Midbrain (tissue), 1 donor: ENCODE measurements at regions not wholly inside any gene's neighbourhood (a gene's known extent, or its start where the extent isn't known, plus 50 kb on each side); places are given as distances from the start of the nearest gene placed in this dataset.

ENCODE experiments used
- DNase-seq: peaks from one replicate; lab custom pipeline; 2025; lab: John Stamatoyannopoulos, UW

DNA sequence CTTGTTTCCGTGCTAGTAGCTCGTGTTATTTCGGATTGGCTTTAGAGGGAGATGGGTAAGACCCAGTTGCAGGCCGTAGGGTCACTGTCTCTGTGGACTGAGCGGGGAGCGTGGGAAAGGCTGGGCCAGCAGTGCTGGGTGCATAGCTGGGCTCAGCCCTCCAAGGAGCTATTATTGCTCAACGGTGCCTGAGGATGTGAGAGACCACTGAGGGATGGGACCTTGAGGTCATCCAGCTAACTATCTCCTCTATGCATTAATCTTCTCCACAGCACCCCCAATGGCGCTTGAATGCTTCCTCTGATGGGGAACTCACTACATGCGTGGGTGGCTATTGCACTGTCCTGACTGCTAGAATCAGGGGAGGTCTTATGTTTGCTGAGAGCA is 126.1 kb upstream of the FOXF1 start:
- no peak for DNase-seq

DNA sequence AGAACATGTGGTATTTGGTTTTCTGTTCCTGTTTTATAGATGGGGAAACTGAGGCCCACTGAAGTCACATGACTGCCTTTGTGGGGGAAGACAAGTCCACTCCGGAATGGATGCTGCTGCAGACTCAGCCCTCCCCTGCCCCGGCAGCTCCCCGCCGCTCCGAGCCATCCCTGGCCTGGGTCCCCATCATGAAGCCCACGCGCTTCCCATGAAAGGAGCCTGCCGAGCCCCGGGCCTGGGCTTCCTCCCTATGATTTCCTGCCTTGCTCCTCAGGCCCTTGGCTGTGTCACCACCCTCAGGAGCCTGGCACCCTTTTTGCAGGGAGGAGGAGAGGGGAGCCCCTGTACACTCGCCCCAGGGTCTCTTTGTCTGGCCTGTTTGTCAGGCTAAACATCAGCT is 125.3 kb upstream of the FOXF1 start:
- DNase-seq, result no peak

DNA sequence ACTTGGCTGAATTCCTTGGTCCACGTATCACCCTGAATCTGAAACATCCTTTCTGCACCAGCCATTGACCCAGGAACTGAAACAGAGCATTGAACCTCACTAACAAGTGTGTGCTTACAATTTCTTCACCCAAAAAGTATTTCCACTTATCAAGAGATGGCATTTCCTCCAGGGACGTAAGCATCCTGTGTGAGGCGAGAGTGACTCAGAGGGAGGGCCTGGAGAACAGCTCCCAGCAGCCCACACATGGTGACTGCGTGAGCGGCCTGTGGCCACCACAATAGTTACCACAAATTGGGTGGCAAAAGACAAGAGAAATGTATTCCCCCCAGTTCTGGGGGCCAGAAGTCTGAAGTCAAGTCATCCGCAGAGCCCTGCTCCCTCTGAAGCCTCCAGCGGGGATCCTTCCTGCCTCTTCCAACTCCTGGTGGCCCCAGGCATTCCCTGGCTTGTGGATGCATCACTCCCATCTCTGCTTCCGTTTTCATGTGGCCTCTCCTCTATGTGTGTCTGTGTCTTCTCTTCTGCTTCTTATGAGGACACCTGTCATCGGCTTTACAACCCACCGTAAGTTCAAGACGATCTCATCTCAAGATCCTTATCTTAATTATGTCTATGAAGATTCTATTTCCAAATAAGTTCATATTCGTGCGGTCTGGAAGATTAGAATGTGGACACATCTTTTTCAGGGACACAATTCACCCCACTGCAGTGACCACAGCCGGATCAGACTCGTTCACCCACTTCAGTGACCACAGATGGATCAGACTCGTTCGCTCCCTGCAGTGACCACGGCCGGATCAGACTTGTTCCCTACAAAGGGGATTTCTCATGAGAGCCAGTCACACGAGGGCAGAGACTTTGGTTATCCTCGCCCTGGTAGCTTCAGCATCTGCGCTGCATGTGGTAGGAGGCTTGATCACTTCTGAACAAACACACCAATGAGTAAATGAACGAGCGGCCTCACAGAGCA is 122.6 kb upstream of the FOXF1 start:
- no peak for DNase-seq

DNA sequence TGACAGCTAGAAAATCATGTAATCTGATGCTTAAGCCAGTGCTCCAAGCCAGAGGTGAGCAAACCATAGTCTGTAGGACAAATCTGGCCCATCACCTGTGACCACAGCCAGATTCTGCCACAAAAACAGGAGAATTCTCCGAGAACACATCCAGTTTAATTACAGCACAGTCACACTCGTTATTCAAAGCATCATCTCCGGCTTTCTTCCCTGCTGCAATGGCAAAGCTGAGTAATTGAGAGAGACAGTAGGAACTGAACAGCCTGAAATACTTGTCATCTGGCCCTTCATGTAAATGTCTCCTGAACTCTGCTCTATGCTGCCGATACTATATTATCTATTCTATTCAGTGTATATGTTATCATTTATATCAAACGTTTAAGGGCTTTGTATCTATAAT is 121.4 kb upstream of the FOXF1 start:
- no peak for DNase-seq

DNA sequence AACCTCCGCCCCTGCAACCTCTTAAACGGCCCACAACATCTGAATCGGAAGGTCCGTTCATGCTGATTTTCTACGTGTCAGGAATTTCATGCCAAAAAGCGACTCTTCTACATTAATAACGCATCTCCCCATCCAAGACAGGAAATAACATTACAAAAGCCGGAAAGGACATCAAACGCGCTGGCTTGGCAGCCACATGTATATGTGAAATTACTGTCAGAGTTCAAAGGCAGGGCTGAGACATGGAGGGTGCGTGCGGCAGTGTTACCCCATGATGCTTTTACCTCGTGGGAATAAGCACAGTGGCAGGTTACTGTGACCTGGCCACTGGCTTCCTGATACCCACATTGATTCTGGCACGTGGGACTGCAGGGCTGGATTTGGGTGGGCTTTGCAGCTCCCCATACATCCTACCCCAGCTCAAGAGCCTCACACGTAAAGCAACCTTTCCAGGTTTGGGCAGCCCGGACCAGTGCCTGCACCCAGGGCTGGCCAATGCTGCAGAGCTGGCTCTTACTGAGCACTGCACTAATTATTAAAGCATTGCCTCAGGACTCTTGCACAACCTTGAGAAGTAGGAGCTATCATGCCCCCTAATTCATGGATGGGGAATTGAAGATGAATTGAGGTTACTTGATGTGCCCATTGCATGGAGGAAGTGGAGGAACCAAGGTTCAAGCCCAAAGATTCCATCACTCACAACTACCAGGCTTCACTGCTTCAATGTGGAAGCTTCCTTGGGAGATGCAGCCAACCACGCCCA is 120.6 kb upstream of the FOXF1 start:
- DNase-seq, result no peak

DNA sequence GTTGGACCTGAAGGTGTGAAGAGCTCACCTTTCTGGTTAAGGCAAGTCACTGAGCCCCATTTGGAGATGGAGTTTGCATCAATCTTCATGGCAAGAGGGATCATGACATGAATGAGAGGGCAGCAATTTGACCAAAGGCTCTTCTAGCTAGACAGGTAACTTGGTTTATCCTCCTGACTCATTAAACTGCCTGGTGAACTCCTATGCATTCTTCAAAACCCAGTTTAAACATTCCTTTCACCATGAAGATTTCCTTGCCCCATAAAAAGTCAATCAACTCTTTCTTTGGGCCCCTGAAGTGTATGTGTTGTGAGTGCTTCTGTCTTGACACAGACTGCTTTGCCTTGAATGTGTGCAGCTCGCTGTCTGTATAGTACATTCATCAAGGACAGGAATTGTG is 120.0 kb upstream of the FOXF1 start:
- no peak for DNase-seq

DNA sequence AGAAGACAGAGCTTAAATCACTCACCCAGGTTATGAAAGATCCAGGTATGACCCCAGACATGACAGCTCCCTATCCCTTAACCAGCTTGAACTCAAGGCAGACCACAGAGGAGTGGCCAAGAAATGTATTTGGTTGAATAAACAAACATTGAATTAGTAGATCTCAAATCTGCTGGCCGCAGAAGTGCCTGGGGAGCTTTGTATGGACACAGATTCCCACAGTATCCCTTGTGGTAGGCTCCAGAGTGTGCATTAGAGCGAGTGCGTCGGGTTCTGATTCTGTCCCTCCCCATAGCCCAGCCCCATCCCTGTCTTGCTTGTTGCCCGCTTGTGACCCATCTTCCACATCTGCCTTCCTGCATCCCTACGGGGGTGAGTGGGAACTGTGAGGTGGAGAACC is 118.8 kb upstream of the FOXF1 start:
- no peak for DNase-seq

DNA sequence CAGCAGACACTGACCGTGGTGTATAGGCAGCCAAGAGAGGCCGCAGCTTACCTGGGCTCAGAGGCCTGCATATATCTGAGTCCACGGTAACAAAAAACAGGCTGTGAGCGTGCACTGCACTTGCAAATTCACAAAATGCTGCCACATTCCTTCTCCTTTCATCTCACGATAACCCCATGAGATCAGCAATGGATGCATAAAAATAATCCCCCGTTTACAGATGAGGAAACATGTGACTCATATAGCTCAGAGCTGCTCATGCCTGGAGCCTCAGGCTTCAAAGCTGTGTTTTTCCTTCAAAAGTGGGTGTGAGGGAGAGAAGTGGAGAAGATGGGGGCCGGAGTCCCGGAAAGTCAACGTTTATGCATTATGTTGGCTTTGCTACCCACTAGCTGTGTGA is 118.3 kb upstream of the FOXF1 start:
- no peak for DNase-seq

DNA sequence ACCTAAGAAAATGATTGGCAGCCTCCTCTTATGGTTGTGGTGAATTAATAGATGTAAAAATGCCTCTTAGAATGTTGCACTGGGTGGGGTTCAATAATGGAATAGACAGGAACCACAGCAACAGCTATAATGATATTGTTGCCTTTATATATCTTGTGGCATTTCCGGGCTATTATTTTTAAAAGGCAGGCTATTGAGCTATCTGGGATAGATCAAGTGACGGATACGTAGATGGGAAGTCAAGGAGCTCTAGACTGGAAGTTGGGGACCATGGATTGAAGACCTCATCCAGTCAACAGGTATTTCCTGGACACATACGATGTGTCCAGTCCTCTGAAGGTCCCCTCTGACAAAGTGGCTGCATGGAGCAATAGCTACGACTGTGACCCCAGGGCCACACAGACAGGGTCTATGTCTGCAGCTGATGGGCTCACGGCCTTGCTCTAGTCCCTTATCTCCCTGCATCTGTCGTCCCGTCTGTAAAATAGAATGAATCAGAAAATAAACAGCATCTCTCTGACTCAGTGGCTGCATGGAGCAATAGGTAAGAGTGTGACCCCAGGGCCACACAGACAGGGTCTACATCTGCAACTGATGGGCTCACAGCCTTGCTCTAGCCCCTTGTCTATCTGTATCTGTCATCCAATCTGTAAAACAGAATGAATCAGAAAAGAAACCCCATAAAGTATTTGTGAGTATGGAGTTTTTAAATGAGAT is 117.7 kb upstream of the FOXF1 start:
- DNase-seq, result no peak

DNA sequence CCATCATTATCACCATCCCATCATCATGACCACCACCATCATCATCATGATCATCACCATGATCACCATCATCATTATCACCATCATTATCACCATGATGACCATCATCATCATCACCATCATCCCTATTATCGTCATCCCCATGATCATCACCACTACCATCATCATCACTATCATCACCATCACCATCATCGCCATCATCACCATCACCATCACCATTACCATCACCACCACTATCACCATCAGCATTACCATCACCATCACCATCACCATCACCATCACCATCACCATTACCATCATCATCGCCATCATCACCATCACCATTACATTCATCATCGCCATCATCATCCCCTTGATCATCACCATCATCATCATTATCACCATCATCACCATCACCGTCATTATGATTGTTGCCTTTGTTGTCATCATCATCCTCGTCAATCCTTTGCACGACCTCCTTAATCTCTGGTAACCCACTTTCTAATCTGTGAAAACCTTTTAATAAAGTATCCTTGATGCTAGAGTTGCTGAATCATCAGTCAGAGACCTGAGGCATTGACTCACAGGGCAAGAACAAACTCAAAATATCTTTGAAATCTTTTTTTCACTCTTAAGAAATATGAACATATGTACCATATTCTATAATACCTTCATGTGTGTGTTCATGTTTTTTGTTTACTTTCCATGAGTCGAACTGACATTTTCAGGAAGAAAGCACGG is 116.3 kb upstream of the FOXF1 start:
- no peak for DNase-seq

DNA sequence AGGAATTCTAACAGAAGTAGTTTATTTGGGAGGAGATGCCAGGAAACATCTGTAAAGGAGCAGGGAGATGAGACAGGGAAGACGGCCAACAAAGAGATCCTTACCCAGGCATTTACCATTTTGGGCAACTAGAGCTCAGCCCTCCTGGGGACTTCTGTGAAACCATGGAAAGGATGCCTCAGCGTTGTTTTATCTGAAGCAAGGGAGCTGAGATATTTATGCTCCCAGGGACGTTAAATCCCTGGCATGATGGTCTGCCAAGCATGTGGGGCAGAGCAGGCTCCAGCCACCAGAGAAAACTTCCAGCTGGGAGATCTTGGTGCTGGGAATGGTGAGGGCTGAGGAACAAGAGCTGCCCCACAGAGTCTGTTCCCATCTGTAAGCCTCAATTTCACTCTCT is 114.8 kb upstream of the FOXF1 start:
- DNase-seq, result no peak

DNA sequence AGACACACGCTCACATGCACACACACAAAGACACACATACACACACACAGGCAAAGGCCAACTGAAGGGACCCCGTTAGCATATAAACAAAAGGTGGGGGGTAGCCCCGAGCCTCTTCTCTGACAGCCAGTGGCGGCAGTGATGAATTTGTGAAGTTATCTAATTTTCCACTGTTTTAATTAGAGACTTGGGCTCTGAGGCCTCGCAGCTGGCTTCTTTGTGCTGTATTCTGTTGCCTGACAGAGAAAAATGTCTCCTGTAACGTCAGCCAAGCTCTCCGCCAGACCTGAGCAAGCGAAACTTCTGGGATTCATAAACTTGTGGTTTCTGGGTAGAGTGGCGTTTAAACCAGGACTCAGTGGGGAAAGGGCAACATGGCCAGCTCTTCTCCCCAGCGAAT is 113.9 kb upstream of the FOXF1 start:
- DNase-seq, result no peak

DNA sequence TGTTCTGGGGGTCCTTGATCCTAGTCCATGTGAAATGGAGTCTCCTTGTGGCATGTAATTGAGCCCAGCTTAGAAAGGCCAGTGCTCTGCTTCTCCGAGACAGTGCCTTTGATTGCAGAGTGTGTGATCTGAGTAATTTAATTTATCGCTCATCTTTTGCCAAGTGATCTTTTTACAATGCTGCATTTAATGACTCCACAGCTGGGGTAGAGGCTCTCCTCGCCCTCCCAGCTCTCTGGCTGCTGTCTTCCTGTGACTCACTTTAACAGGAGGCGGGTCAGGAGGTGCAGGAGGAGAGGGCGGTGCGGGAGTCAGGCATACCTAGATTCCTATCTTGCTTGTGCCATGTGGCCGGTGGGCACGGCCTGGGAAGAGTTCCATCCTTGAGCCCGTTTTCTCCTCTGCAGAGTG is 113.4 kb upstream of the FOXF1 start:
- DNase-seq, result no peak

DNA sequence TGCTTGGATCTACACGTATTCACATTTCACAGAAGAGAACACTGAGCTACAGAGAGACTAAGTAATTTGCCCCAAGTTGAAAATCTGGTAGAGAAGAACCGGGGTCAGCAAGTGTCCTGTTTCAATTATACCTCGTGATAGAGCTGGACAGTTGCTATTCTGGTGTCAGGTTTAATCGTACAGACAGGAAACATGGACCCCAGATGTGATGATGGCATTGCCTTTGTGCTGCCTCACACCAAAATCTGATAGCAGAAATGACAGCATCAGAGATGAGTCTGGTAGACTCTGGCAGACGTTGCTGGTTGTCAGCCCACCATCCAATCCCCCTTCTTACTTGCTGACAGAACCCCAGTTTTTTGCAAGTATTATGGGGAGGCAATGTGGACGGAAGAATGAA is 112.1 kb upstream of the FOXF1 start:
- DNase-seq, result no peak

DNA sequence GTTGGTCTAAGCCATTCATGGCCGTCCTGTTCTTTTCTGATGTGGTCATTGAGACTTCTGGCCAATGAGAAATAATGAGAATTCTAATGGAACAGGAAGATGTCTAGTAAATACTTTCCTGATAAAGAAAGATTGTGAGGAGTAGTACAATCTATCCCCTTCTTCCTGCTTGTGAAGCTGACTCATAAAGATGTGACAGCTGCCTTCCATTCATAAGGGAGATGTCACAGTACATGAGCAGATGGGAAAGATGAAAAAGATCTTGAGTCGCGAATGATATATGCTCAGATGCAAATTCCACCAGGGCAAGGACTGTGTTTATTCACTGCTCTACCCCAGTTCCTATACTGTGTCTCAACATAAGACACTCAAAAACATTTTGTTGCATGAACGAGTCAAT is 111.7 kb upstream of the FOXF1 start:
- DNase-seq, result no peak

DNA sequence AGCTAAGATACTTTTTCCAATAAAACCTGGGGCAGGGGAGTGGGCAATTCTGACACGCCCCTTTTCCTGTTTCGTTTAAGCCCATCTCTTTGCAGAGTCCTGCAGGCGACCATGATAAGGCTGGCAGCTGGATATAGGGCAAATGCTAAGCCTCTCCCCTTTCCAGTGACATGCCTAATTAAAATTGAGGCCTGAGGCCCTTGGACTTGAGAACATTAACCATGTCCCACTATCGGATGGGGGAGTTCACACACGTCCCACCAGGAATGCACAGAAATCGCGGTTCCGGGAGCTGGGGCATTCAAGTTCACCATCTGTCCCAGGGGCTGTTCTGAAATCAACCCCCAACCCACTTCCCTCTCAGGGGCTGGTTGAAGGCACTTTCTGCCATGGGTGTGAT is 109.2 kb upstream of the FOXF1 start:
- DNase-seq, result no peak

DNA sequence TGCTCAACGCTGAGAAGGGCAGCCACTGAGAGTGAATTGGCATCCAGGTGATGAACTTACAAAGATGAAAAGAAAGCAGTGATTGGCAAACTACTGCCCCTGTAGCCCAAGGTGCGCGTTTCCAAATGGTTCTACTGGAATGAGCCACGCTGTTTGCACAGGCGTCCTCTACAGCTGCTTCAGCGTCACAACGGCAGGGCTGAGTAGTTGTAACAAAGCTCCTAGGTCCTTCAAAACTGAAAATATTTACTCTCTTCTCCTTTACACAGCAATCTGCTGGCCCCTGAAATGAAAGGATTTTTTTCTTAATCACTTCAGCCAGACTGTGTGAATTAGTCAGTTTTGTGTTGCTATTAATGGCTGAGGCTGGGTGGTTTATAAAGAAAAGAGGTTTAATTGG is 107.2 kb upstream of the FOXF1 start:
- no peak for DNase-seq

DNA sequence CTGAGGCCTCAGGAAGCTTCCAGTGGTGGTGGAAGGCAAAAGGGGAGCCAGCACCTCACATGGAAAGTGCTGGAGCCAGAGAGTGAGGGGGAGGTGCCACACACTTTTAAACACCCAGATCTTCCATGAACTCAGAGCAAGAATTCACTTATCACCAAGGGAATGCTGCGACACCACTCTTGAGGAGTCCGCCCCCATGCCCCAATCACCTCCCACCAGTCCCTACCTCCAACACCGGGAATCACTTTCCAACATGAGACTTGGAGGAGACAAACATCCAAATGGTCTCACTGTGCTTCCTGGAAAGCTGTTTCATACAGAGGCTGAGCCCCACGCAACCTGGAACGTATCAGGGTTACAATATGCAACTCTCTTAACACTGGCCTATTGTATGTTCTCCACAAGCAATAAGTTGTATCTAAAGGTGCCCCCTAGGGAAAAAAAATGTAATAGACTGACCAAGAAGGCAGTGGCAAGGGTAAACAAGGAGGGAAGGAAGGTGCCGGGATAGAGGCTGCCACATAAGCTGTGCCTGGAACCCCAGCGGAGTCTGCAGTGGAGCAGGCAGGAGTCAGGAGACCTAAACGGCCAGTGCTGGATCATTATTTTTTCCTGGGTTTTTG is 106.7 kb upstream of the FOXF1 start:
- DNase-seq, result no peak

DNA sequence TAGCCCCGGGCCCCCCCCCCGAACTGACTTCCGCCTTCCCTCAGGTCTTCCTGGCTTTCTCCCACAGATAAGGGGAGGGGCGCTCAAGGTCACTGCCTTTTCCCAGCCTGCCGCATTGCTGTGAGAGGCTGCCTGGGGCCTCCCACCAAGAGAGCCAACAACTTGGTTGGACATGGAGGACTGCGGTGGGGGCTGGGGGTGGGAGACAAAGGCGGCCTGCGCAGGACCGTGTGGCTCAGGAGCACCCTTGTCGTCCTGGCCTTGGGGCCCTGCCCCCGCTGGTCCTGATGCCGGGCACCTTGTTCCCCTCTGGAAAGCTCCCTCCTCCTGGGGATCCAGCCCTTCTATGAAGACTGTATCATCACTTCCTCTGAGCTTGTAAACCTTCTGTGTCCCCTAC is 105.6 kb upstream of the FOXF1 start:
- no peak for DNase-seq

DNA sequence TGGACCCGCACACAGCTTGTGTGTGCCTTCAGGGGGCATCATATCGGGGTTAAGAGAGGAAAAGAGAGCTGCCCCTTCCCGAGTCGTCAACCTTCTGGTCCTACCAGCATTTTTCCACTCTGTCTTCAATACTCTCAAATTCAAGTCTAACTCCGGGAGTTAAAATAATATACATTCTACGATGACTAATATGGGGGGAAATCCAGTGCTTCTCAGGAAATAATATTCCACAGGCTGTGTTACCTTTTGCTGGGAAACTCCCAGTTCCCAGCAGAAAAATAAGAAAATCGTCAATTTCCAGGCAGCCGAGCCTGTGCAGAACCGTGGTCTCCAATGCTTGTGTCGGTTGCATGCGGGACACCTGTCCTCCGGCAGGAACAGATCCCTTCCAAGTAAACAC is 105.0 kb upstream of the FOXF1 start:
- no peak for DNase-seq

DNA sequence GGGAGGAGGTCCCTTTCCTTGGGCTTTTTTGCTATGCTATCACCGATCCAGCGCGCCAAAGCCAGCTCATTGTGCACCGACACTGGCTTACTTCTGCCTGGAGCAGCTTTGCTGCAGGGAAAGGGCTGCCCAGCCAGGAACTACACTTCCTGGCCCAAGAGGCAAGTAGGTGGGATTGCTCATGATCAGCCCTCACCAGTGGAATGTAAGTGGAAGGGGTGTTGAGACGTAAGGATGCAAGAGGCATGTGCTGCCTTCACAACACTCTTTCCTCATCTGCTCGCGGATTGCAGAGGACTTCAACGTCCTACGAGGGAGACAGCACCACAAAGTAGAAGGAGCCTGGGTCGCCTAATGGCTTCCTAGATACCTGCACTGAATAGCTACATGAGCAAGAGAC is 104.3 kb upstream of the FOXF1 start:
- no peak for DNase-seq

DNA sequence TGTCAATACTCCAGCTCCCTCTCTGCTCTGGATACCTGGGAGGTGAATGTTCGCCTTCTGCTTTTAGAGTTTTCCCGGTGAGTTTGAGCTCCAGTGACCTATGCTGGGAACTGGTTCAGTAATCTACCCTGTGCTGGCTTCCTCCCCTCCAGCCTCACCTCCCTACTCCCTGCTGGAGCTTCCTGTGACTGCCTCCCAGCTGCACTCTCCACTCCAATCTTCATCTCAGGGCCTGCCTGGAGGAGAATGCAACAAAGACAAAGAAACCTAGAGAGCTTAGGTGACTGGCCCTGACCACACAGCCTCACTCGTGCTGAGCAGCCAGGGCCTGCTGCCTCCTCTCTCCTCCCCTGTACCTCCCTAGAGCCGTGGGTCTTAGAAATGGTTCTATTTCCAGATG is 101.6 kb upstream of the FOXF1 start:
- no peak for DNase-seq
